ENCODE measurements at regions not wholly inside any gene's neighbourhood (a gene's known extent, or its start where the extent isn't known, plus 50 kb on each side); places are given as distances from the start of the nearest gene placed in this dataset.

DNA sequence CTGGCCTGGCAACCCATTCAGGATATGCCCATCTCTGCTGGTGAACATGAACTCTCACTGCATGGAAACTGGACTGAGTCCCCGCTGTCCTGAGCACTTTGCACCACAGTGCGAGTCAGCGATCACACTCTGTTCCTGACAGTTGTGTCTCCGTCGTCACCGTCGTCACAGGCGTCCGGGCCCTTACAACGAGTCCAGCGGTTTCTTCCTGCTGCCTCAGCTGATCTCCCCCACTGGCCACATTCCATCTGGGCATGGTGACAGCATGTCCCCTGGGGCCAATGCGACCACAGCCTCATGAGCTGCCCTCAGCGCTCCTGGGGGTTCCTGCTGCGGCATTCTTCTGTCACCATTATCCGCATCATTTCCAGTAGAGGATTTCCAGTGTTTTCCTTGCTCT lies 76.8 kb upstream of the KLF6 start:
- TF ChIP-seq, protein P1, sequence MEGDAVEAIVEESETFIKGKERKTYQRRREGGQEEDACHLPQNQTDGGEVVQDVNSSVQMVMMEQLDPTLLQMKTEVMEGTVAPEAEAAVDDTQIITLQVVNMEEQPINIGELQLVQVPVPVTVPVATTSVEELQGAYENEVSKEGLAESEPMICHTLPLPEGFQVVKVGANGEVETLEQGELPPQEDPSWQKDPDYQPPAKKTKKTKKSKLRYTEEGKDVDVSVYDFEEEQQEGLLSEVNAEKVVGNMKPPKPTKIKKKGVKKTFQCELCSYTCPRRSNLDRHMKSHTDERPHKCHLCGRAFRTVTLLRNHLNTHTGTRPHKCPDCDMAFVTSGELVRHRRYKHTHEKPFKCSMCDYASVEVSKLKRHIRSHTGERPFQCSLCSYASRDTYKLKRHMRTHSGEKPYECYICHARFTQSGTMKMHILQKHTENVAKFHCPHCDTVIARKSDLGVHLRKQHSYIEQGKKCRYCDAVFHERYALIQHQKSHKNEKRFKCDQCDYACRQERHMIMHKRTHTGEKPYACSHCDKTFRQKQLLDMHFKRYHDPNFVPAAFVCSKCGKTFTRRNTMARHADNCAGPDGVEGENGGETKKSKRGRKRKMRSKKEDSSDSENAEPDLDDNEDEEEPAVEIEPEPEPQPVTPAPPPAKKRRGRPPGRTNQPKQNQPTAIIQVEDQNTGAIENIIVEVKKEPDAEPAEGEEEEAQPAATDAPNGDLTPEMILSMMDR (IDR thresholded peaks at IDR 0.05 in 4 of 5, conservative IDR thresholded peaks at IDR 0.05 in 1 of 5): no peak
- no peak for TF ChIP-seq POLR2A (IDR thresholded peaks at IDR 0.05)
